ENCODE measurements at regions not wholly inside any gene's neighbourhood (a gene's known extent, or its start where the extent isn't known, plus 50 kb on each side); places are given as distances from the start of the nearest gene placed in this dataset.

DNA sequence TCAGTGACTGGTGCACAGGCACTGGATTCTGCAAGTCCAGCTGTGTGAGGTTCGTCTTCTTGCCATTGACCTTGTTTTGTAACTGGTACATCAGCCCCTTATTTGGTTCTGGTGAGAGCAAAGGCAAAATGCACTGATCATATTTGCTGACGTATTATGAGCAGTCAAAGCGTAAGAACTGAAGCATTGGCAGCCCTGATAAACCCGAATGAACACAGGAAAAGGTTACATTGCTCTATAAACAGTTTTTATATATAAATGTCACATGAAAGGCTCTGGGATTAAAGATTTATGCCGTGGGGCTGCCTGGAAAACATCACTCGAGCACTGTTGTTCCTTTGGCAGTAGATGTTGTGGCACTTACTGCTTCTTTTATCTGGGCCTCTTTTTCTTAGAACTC is 167.9 kb downstream of the IRS1 start:
- no peak for TF ChIP-seq EZH2phosphoT487 (conservative IDR thresholded peaks at IDR 0.05; ENCODE audit: low read length)
- no peak for TF ChIP-seq CTCF (IDR thresholded peaks at IDR 0.05; ENCODE audit: insufficient read depth, low read length, poor library complexity, severe bottlenecking)
